Left renal pelvis (tissue), 4 donors: ENCODE measurements at regions not wholly inside any gene's neighbourhood (a gene's known extent, or its start where the extent isn't known, plus 50 kb on each side); places are given as distances from the start of the nearest gene placed in this dataset.

Source experiments
- DNase-seq, 4 donors: peaks; one replicate each; pipeline ENCODE4 v3.0.0-alpha.2; 2013; ENCODE audit warnings: low read depth in 4 of 4, low spot score in 3 of 4

DNA sequence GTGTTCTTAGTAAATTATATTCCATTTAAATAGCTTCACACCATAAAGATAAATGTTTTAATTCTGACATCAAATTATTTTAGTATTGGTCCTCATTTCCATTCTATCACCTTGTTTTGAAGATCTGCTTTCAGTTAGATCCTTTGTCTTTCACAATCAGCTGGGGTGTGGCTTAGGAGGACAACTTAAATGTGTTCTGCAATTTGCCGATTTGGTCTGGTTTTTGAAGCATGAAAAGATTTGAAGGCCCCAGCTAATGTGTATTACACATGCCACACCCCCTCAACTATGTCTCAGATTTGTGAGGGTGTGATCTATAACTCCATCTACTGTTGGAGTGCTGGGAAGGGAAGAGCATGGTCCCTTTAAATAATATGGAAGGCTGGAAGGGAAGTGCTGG is 516.1 kb upstream of the GOLIM4 start:
- no peak for DNase-seq

GRCh38 chr3:168608926-168609325 is 513.2 kb upstream of the GOLIM4 start:
- no peak for DNase-seq

GRCh38 chr3:168604767-168605166 is 509.0 kb upstream of the GOLIM4 start:
- DNase-seq, result no peak

GRCh38 chr3:168598250-168598649 is 502.5 kb upstream of the GOLIM4 start:
- DNase-seq, result no peak

- no peak for DNase-seq
Observed at GRCh38 chr3:168596175-168596823, 500.6 kb upstream of the GOLIM4 start.

DNA sequence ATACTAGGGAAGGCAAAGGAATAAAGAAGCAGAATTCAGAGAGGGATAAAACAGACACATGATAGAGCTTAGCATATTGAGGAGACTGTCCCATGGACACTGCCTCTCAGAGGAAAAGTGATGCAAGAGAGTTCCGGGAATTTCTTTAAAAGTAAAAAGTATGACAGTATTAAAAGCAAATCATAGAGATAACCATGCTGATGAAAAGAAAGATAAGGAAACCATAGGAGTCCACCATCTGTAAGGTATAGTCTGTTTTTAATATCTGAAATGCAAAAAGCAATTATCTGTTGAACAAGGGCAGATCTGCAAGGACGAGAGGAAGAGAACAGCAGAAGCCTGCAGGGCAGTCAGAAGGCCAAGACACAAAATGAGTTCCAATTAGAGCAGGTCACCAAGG is 495.9 kb upstream of the GOLIM4 start:
- DNase-seq, result no peak

GRCh38 chr3:168589376-168589775 is 493.7 kb upstream of the GOLIM4 start:
- no peak for DNase-seq

DNA sequence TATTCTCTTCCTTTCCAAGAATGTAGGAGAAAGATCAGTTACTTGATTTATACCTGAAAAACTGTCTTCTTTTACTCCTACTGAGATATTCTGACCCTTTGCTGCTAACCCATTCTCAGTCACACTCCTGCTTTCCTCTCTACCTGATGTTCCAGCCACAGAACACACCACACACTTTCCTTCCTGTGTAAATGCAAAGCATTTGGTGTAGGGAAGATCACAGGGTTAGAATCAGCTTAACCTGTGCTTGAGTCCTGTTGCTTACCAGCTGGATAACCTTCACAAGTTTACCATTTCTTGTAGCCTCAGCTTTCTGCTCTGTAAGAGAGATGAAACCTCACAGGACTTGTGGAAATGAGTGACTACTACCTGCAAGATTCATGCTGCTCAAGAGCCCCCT is 489.8 kb upstream of the GOLIM4 start:
- no peak for DNase-seq

- DNase-seq, result no peak
Observed at GRCh38 chr3:168583977-168584376, 488.3 kb upstream of the GOLIM4 start.

- no peak for DNase-seq
Observed at GRCh38 chr3:168582503-168582902, 486.8 kb upstream of the GOLIM4 start.

DNA sequence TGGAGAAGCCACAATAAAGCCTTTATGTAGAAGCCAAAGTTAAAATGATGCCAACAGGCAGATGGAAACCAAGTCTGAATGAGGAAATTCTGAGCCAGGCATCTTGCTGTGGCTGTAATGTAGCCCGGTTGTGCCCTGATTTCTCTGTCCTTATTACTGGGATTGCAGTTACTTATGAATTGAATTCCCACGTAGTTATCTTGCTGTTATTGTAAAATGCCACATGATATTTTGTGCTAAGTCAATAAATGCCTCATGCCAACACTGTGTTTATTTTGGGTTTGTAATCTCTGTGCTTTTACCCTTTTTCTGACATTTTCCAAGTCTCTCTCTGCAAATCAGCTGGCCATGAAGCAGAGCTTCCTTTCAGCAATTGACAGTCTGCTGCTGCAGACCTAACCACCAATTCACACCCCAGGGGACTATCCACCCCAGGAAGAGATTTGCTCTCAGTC is 486.1 kb upstream of the GOLIM4 start:
- no peak for DNase-seq

DNA sequence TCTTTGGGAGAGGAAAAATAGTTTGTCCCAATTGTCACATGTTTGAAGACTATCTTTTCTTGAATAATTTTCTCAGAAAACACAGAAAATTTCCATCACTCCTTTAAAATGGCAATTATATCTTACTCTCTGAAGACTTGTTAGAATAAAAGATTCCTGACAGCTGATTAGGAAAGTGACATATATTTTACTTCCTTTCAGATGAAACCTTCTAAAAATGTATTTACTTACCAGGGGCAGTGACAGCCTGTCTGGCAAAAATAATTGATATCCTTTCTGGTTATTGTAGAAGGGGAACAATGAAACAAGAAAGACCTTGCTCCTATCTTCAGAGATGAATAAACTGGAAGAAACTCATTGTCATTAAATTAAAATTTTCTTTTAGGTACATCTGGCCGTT is 483.3 kb upstream of the GOLIM4 start:
- DNase-seq, result no peak

- no peak for DNase-seq
Observed at GRCh38 chr3:168575750-168576149, 480.0 kb upstream of the GOLIM4 start.

DNA sequence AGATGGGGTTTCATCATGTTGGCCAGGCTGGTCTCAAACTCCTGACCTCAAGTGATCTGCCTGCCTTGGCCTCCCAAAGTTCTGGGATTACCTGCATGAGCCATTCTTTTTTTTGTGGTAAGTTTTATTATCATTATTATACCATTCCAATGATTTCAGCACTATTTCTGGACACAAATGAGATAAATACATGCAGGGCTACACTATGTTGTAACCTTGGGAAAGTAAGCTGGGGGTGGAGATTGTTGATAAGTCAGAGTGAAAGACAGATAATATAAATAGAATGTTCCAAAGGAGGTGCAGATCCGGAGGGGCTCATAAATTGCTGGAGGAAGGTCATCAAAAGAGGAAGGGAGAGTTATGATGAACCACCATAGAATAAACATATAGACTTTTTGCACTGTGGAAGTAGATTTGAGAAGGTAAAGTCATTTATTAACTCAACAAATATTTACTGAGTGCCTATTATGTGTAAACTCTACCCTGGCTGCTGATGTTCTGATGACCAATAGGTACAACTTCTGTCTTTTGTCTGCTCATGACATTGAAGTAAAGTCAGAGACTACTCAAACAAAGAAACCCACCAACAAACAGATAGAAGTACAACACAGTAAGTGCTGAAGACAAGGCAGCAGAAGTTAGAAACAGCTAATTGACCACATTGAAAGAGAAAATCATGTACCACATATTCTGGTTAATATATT is 478.9 kb upstream of the GOLIM4 start:
- DNase-seq, result no peak

GRCh38 chr3:168570404-168571155 is 474.9 kb upstream of the GOLIM4 start:
- no peak for DNase-seq

GRCh38 chr3:168558728-168559411 is 463.1 kb upstream of the GOLIM4 start:
- no peak for DNase-seq

DNA sequence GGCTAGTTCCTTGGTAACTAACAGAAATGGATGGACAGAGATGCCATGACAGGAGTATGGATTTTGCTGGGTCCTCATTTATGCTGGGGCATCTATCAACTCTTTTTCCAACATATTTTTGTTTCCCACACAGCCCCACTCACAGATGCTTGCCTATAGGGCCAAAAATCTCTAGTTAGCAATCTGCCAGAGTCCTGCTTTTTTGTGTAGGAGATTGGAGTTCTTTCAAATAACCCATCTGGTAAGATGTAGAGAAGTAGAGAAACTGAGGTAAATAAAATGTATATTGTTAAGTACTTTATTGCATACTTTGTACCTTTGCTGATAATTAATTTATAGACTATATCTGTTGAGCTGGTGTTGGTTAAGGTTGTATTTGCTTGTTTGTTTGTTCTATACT is 456.5 kb upstream of the GOLIM4 start:
- no peak for DNase-seq

DNA sequence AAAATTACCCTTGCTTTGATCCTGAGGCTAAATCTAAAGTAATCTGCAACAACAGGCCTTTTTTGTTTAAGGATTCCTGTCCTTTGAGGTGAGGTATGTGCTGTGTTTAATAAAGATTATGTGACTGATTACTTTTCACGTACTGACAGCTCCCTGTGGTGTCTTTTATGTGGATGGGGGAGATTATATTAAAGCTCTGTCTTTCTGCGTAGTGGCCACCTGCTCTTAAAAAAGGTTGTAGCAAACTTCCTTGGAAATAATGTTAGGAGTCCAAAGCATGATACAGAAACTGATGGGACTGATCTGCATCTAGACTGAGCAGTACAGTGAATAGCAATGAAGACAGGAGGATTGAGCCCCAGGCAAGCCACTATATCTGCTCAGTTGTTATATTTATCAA is 453.0 kb upstream of the GOLIM4 start:
- no peak for DNase-seq

GRCh38 chr3:168546707-168547106 is 451.0 kb upstream of the GOLIM4 start:
- no peak for DNase-seq

- DNase-seq, result no peak
Observed at GRCh38 chr3:168545591-168545990, 449.9 kb upstream of the GOLIM4 start.
